K562 (cell line): ENCODE measurements at regions not wholly inside any gene's neighbourhood (a gene's known extent, or its start where the extent isn't known, plus 50 kb on each side); places are given as distances from the start of the nearest gene placed in this dataset.

ENCODE experiments used
- ATAC-seq: fragments of 200-7000 bp; cut with Tn5 transposase; 3 replicates; pipeline ENCODE4 v1.9.1; 2020; ENCODE audit warnings: moderate library complexity
- BruUV-seq: library from RNA; stranded (reverse); fragments of 400-500 nt; replicated peaks from 2 replicates; lab custom pipeline; 2021; lab: Mats Ljungman, UMichigan
- CTCF ChIA-PET: fragments of 300-600 bp; formaldehyde crosslinking; extraction: SDS; loops from one replicate; lab custom pipeline; 2021; ENCODE audit warnings: low intra/inter-chr PET ratio; lab: Yijun Ruan, JAX
- POLR2A ChIA-PET: fragments of 300-600, 350-650 bp; sonication (Branson Sonifier 250); formaldehyde crosslinking; extraction: SDS; loops from one replicate; lab custom pipeline; 2021; ENCODE audit warnings: antibody characterized with exemption, inconsistent platforms; lab: Yijun Ruan, JAX
- DNase-seq, 4 experiments: peaks; one replicate each; pipeline versions ENCODE4 v3.0.0 to v3.0.0-alpha.2; 2011 to 2018; ENCODE audit warnings: low spot score in 3 of 4, mixed read lengths in 3 of 4; ENCODE audit errors: extremely low read depth in 1 of 4
- FAIRE-seq: peaks from 2 replicates; lab custom pipeline; 2011; peaks lifted over from hg19 to GRCh38; lab: Jason Lieb, UNC
- H2AFZ ChIP-seq: 2 replicates; pipeline ENCODE4 v1.6.0; 2011; ENCODE audit warnings: low read depth, low read length, control low read depth, inconsistent platforms
- H3K27ac ChIP-seq: fragments of 200-600 bp; 3 replicates; pipeline ENCODE4 v1.8.0; 2011; ENCODE audit warnings: low read depth, mild to moderate bottlenecking, control low read depth, inconsistent platforms, low read length, moderate library complexity, mixed read lengths; ENCODE audit errors: extremely low read depth
- H3K27me3 ChIP-seq, 2 experiments: fragments of 300-600 bp in 1 of 2; 2 replicates in 1 of 2; 3 replicates in 1 of 2; pipeline versions ENCODE4 v1.6.0 to v1.8.0; 2011; ENCODE audit warnings: inconsistent platforms in 2 of 2, low read length in 2 of 2, mild to moderate bottlenecking in 1 of 2, mixed read lengths in 1 of 2, moderate library complexity in 1 of 2; ENCODE audit not compliant: control insufficient read depth in 2 of 2, insufficient read depth in 2 of 2
- H3K36me3 ChIP-seq: fragments of 300-600 bp; 3 replicates; pipeline ENCODE4 v1.8.0; 2011; ENCODE audit warnings: mild to moderate bottlenecking, low read length, inconsistent platforms; ENCODE audit not compliant: control insufficient read depth, insufficient read depth
- H3K4me1 ChIP-seq, 2 experiments: fragments of 200-600 bp in 1 of 2; replicated peaks in 1 of 2; 2 replicates in 1 of 2; 3 replicates in 1 of 2; pipeline versions ENCODE4 v1.5.1 to v1.8.0; 2011; ENCODE audit warnings: inconsistent platforms in 2 of 2, low read length in 2 of 2, mild to moderate bottlenecking in 1 of 2, mixed read lengths in 1 of 2, moderate library complexity in 1 of 2; ENCODE audit not compliant: control insufficient read depth in 2 of 2, insufficient read depth in 2 of 2
- H3K4me2 ChIP-seq: 2 replicates; pipeline ENCODE4 v1.6.1; 2011; ENCODE audit warnings: low read length, control low read depth, inconsistent platforms, mixed read lengths; ENCODE audit not compliant: insufficient read depth
- H3K4me3 ChIP-seq: fragments of 200-600 bp; sonication (generic), shearing (Covaris generic); 2 replicates; pipeline ENCODE4 v1.5.1; 2016; ENCODE audit warnings: control low read depth, inconsistent platforms
- H3K79me2 ChIP-seq: fragments of 200-600 bp; 3 replicates; pipeline ENCODE4 v1.8.0; 2011; ENCODE audit warnings: low read length, inconsistent platforms; ENCODE audit not compliant: control insufficient read depth, insufficient read depth
- H3K9ac ChIP-seq, 2 experiments: 2 replicates each; pipeline versions ENCODE4 v1.6.0 to v1.6.1; 2011; ENCODE audit warnings: low read depth in 2 of 2, low read length in 2 of 2, control low read depth in 1 of 2, inconsistent platforms in 1 of 2, mild to moderate bottlenecking in 1 of 2, mixed read lengths in 1 of 2; ENCODE audit not compliant: insufficient read depth in 1 of 2
- H3K9me1 ChIP-seq: one replicate; pipeline ENCODE4 v1.6.0; 2011; ENCODE audit warnings: inconsistent platforms, mild to moderate bottlenecking, low read length, moderate library complexity; ENCODE audit not compliant: control insufficient read depth, insufficient read depth
- H3K9me3 ChIP-seq: replicated peaks from 2 replicates; pipeline ENCODE4 v1.5.1; 2011; ENCODE audit warnings: low read depth, low read length, inconsistent platforms; ENCODE audit not compliant: control insufficient read depth, insufficient read depth
- H4K20me1 ChIP-seq: replicated peaks from 2 replicates; pipeline ENCODE4 v1.6.1; 2011; ENCODE audit warnings: low read length, inconsistent platforms, mixed read lengths; ENCODE audit not compliant: control insufficient read depth, insufficient read depth
- ATF1 ChIP-seq, 2 experiments: fragments of 450-650 bp in 1 of 2; IDR thresholded peaks; 2 replicates each; pipeline ENCODE4 v1.6.1; 2016; ENCODE audit warnings: missing compliant biosample characterization in 1 of 2, missing genetic modification characterization in 1 of 2
- ATF2 ChIP-seq: sonication (generic); formaldehyde crosslinking; IDR thresholded peaks from 2 replicates; pipeline ENCODE4 v1.8.1; 2022; ENCODE audit warnings: missing genetic modification reagents
- HDAC8 ChIP-seq: fragments of 450-650 bp; IDR thresholded peaks from 2 replicates; pipeline ENCODE4 v1.6.1; 2016; ENCODE audit warnings: mild to moderate bottlenecking, missing genetic modification characterization, moderate library complexity, missing compliant biosample characterization
- NKRF ChIP-seq: fragments of 450-650 bp; IDR thresholded peaks from 2 replicates; pipeline ENCODE4 v1.6.1; 2016; ENCODE audit warnings: borderline replicate concordance
- RBM15 ChIP-seq: fragments of 200-400 bp; formaldehyde crosslinking; IDR thresholded peaks from 2 replicates; pipeline ENCODE4 v1.6.1; 2018; ENCODE audit warnings: mild to moderate bottlenecking, low read length, moderate library complexity; ENCODE audit not compliant: insufficient read depth
- SIRT6 ChIP-seq: IDR thresholded peaks from one replicate; pipeline ENCODE4 v1.6.1; 2012; ENCODE audit warnings: low read depth, mild to moderate bottlenecking, control low read depth, inconsistent platforms, low read length, moderate library complexity
- ZBTB11 ChIP-seq, 3 experiments: fragments of 200-800 bp in 1 of 3; fragments of 250-450 bp in 1 of 3; fragments of 450-650 bp in 1 of 3; sonication (Bioruptor Pico) in 1 of 3; sonication (Bioruptor generic) in 1 of 3; formaldehyde crosslinking in 1 of 3; IDR thresholded peaks; 2 replicates each; pipeline versions ENCODE4 v1.6.1 to v1.8.0; 2016 to 2022; ENCODE audit warnings: mild to moderate bottlenecking in 2 of 3, missing genetic modification characterization in 2 of 3, missing compliant biosample characterization in 1 of 3, moderate library complexity in 1 of 3
- ZBTB26 ChIP-seq: fragments of 450-650 bp; formaldehyde crosslinking; IDR thresholded peaks from 2 replicates; pipeline ENCODE4 v1.4.0; 2022; ENCODE audit warnings: missing genetic modification characterization
- ZNF175 ChIP-seq: fragments of 200-800 bp; sonication (Bioruptor generic); IDR thresholded peaks from 2 replicates; pipeline ENCODE4 v1.6.1; 2016; ENCODE audit warnings: low read depth, mild to moderate bottlenecking, missing genetic modification characterization, missing compliant biosample characterization
- ZNF589 ChIP-seq: fragments of 200-800 bp; sonication (Bioruptor generic); IDR thresholded peaks from 2 replicates; pipeline ENCODE4 v1.6.1; 2016; ENCODE audit warnings: low read depth, missing genetic modification characterization, missing compliant biosample characterization
- ZNF766 ChIP-seq: fragments of 200-800 bp; sonication (Bioruptor generic); conservative IDR thresholded peaks from 2 replicates; pipeline ENCODE4 v1.6.1; 2016; ENCODE audit warnings: missing genetic modification characterization, missing compliant biosample characterization
- WGBS: fragments of 100-300 bp; shearing (Covaris generic); methylation state at CpG from one replicate; pipeline ENCODE4 v1.1.6; 2016; ENCODE audit warnings: low coverage, mixed read lengths; ENCODE audit not compliant: insufficient coverage; ENCODE audit errors: missing lambda C conversion rate; 5-methylcytosine and 5-hydroxymethylcytosine counted together
- in situ Hi-C: fragments of 300-500 bp; cut with MboI; formaldehyde crosslinking; loops from 4 replicates; pipeline ENCODE4 v1.15.0; 2018; ENCODE audit warnings: inconsistent platforms, mixed read lengths
- intact Hi-C: fragments of 100-400 bp; cut with micrococcal nuclease; formaldehyde crosslinking; loops from 2 replicates; pipeline ENCODE4 v1.14.2; 2022

- TF ChIP-seq NKRF (no peak), HDAC8 (tag) (no peak), ATF1 (CRISPR knock-in tag; IDR thresholded peaks at IDR 0.05) (no peak), ATF1 (tag; IDR thresholded peaks at IDR 0.05) (no peak), ATF2 (no peak), ZNF589 (CRISPR knock-in tag) (no peak)
Observed at GRCh38 chr5:31113101-31113500, 80.4 kb upstream of the CDH6 start (continued).

- ATAC-seq = no peak
- WGBS = 0% methylated on average over 2 of the region's 2 CpGs
- no peak for DNase-seq
- Histone ChIP-seq H3K4me2 (no peak overlapping the region), H2AFZ (no peak overlapping the region), H3K9ac (no peak overlapping the region), H3K9me3 (no peaks in the 10 kb centered on the region), H3K36me3 (no peaks in the 10 kb centered on the region), H3K4me3 (no peak overlapping the region), H3K27me3 (no peaks in the 10 kb centered on the region), H3K9me1 (no peaks in the 10 kb centered on the region), H3K27ac (no peak overlapping the region), H3K79me2 (no peaks in the 10 kb centered on the region), H4K20me1 (no peaks in the 10 kb centered on the region), H3K4me1 (no peaks in the 10 kb centered on the region)
- in situ Hi-C loops = no loop called here
- no TSS peak for BruUV-seq
- ChIA-PET CTCF (no interaction called here), POLR2A (no interaction called here)
- FAIRE-seq = no peak
- intact Hi-C loops = no loop called here
- TF ChIP-seq ZNF175 (CRISPR knock-in tag) (no peak), ZBTB26 (CRISPR knock-in tag) (no peak), RBM15 (no peak), ZBTB11 (CRISPR knock-in tag; IDR thresholded peaks at IDR 0.05) (no peak), ZNF766 (no peak), SIRT6 (no peak)
Observed at GRCh38 chr5:31107091-31107518, 86.4 kb upstream of the CDH6 start.
